ENCODE measurements at regions not wholly inside any gene's neighbourhood (a gene's known extent, or its start where the extent isn't known, plus 50 kb on each side); places are given as distances from the start of the nearest gene placed in this dataset.

- H3K27ac ChIP-seq, result no peak overlapping the region
- intact Hi-C loops (cut with DNase I), result no loop called here
- H3K4me1 ChIP-seq (ENCODE audit: insufficient read depth), result no peaks in the 10 kb centered on the region
- no peak overlapping the region for H3K4me3 ChIP-seq
- H3K9me3 ChIP-seq, result no peaks in the 10 kb centered on the region
- TF ChIP-seq CTCF (IDR thresholded peaks at IDR 0.05) (no peak), EP300 (IDR thresholded peaks at IDR 0.05) (no peak), POLR2A (IDR thresholded peaks at IDR 0.05) (no peak)
- DNase-seq, result no peak
- WGBS, 3 donors, result 77 to 88% (median 81%) methylated on average over 5 of the region's 5 CpGs
- no peaks in the 10 kb centered on the region for H3K27me3 ChIP-seq
- H3K36me3 ChIP-seq, result no peaks in the 10 kb centered on the region
These were observed 511.6 kb downstream of the CDH26 start for GRCh38 chr20:60469829-60470228.

- Histone ChIP-seq H3K4me3 (no peak overlapping the region), H3K9me3 (no peaks in the 10 kb centered on the region), H3K27me3 (no peaks in the 10 kb centered on the region), H3K4me1 (ENCODE audit: insufficient read depth) (no peaks in the 10 kb centered on the region), H3K36me3 (no peaks in the 10 kb centered on the region), H3K27ac (no peak overlapping the region)
- TF ChIP-seq CTCF (IDR thresholded peaks at IDR 0.05), result no peak
- TF ChIP-seq POLR2A (IDR thresholded peaks at IDR 0.05), result no peak
- TF ChIP-seq EP300 (IDR thresholded peaks at IDR 0.05), result no peak
- intact Hi-C loops (cut with DNase I), result no loop called here
- 86 to 96% (median 91%) methylated on average over 1 of the region's 1 CpG for WGBS, 3 donors
- no peak for DNase-seq
These were observed 512.1 kb downstream of the CDH26 start for GRCh38 chr20:60470366-60470765.

GRCh38 chr20:60473211-60473610 is 515.0 kb downstream of the CDH26 start:
- H3K27ac ChIP-seq, result no peak overlapping the region
- intact Hi-C loops (cut with DNase I), result no loop called here
- DNase-seq, result no peak
- H3K9me3 ChIP-seq, result no peaks in the 10 kb centered on the region
- H3K4me3 ChIP-seq, result no peak overlapping the region
- WGBS, 3 donors, result 29 to 41% (median 41%) methylated on average over 2 of the region's 2 CpGs
- H3K4me1 ChIP-seq (ENCODE audit: insufficient read depth), result no peaks in the 10 kb centered on the region
- H3K36me3 ChIP-seq, result no peaks in the 10 kb centered on the region
- TF ChIP-seq CTCF (IDR thresholded peaks at IDR 0.05) (no peak), POLR2A (IDR thresholded peaks at IDR 0.05) (no peak), EP300 (IDR thresholded peaks at IDR 0.05) (no peak)
- H3K27me3 ChIP-seq, result no peaks in the 10 kb centered on the region

- H3K4me1 ChIP-seq (ENCODE audit: insufficient read depth), result no peaks in the 10 kb centered on the region
- H3K36me3 ChIP-seq, result no peaks in the 10 kb centered on the region
- intact Hi-C loops (cut with DNase I), result no loop called here
- H3K9me3 ChIP-seq, result no peaks in the 10 kb centered on the region
- TF ChIP-seq EP300 (IDR thresholded peaks at IDR 0.05), result no peak
- TF ChIP-seq POLR2A (IDR thresholded peaks at IDR 0.05), result no peak
- TF ChIP-seq CTCF (IDR thresholded peaks at IDR 0.05), result no peak
- 68 to 79% (median 71%) methylated on average over 8 of the region's 8 CpGs for WGBS, 3 donors
- no peak overlapping the region for H3K27ac ChIP-seq
- no peak for DNase-seq
- H3K27me3 ChIP-seq, result no peaks in the 10 kb centered on the region
- no peak overlapping the region for H3K4me3 ChIP-seq
These were observed 516.2 kb downstream of the CDH26 start for GRCh38 chr20:60474385-60474910.
